ENCODE measurements at regions not wholly inside any gene's neighbourhood (a gene's known extent, or its start where the extent isn't known, plus 50 kb on each side); places are given as distances from the start of the nearest gene placed in this dataset.

GRCh38 chrX:45743081-45743533 lies 542.4 kb upstream of the DIPK2B start:
- DNase-seq (ENCODE audit: low read depth) = no peak

GRCh38 chrX:45740291-45740690 lies 539.6 kb upstream of the DIPK2B start:
- no peak for DNase-seq (ENCODE audit: low read depth)

DNA sequence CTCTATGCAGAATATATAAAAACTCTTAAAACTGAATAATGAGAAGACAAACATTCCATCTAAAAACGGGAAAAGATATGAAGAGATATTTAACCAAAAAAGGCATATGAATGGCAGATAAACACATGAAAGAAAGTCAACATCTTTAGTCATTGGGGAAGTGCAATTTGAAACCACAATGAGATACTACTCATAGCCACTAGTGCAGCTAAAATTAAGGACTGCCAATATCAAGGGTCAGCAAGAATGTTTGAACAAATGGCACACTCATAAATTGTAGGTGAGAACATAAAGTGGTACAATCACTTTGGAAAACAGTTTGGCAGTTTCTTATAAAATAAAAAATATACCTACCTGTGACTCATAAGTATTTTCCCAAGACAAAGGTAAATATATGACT lies 534.9 kb upstream of the DIPK2B start:
- DNase-seq (ENCODE audit: low read depth) = no peak

GRCh38 chrX:45731448-45731847 lies 530.8 kb upstream of the DIPK2B start:
- DNase-seq (ENCODE audit: low read depth) = no peak

DNA sequence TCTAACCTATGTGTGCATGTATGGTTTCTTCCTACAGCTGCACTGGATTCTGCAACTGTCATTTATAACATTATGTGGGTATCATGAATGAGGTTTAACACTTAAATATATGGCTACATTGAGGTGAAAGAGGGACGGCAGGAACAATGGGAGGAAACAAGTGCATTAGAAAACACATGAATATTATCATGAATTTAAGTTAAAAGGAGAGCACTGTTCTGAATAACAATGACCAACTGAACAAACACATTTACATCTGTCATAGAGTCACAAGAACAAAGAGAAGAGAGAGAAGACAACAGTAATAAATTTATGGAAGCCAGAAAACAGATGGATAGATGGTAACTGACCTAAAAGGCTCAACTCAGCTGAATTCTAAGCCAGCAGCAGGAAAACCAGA lies 527.1 kb upstream of the DIPK2B start:
- DNase-seq (ENCODE audit: low read depth) = no peak

GRCh38 chrX:45722471-45722870 lies 521.8 kb upstream of the DIPK2B start:
- no peak for DNase-seq (ENCODE audit: low read depth)

- DNase-seq (ENCODE audit: low read depth) = no peak
Observed at GRCh38 chrX:45719751-45720501, 519.2 kb upstream of the DIPK2B start.

DNA sequence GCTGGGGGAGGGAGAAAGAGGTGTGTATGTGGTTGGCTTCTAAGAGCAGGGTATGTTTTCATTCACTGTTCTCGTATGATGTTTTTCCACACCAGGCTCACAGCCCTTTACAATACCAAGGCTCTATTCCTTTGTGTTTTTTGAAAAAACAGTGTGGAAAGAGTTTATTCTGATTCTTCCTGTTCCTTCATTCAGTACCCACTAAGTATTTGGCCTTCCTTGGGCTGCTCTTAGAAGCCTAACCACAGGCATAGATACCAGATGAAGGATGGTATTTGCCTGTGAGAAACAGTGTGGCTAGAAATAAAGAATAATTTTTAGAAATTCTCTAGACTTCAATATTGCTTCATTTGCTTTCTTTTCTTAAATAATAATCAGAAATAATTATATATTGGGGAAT lies 518.0 kb upstream of the DIPK2B start:
- DNase-seq (ENCODE audit: low read depth) = no peak

GRCh38 chrX:45716750-45717149 lies 516.1 kb upstream of the DIPK2B start:
- DNase-seq (ENCODE audit: low read depth) = no peak

DNA sequence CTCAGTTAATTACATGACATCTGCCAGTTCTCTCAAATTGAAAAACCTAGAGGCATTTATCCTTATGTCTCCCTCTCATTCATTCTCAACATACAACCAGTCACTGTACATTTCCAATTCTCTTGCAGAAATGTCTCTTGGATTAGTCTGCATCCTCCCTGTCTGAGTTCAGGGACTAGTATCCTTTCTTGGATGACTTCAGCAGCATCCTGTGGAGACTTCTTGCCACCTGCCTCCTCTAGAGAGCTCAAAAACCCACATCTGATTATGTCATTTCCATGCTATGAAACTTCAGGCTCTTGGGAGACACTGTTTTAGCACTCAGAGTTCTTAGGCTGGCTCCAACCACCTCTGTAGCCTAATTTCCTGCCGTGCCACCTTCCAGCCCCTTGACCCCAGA lies 515.1 kb upstream of the DIPK2B start:
- no peak for DNase-seq (ENCODE audit: low read depth)

- DNase-seq (ENCODE audit: low read depth) = no peak
Observed at GRCh38 chrX:45714866-45715265, 514.2 kb upstream of the DIPK2B start.

DNA sequence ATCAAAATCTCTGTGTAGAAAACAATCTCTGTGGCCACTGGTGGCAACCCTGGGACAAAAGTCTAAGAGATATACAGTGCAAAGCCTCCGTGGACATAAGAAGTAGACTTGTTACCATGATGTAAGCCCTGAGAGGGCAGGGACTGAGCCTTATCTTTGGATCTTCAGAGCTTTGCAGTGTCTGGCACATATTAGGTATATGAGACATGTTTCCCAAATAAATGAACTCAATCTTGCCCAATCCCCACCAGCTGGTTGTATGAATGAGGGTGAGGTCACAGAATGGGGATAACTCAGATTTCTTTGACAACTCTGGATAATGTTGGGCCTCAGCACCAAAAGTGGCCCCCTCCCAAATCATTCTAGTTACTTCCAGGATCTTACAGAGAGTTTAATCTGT lies 511.4 kb upstream of the DIPK2B start:
- no peak for DNase-seq (ENCODE audit: low read depth)

DNA sequence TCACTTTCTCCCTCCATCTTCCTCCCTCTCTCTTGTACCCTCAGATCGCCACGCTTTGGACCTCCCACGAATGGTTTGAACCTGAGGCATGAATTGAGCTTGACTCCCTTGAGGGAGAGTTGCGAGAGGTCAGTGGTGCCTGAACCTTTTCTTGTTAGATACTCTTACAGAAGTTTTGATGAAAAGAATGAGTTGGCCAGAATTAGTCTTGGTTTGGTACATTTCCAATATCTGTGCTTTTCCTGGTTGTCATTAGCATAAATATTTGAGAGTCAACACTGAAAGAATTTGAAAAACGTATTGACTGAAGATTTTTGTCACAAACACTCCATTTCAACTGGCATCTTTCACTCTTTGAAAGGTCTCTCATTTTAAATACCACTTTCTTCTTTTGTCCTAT lies 510.6 kb upstream of the DIPK2B start:
- DNase-seq (ENCODE audit: low read depth) = no peak

GRCh38 chrX:45710081-45710801 lies 509.6 kb upstream of the DIPK2B start:
- no peak for DNase-seq (ENCODE audit: low read depth)

- DNase-seq (ENCODE audit: low read depth) = no peak
Observed at GRCh38 chrX:45709381-45709780, 508.7 kb upstream of the DIPK2B start.

GRCh38 chrX:45699158-45699557 lies 498.5 kb upstream of the DIPK2B start:
- DNase-seq (ENCODE audit: low read depth) = no peak

DNA sequence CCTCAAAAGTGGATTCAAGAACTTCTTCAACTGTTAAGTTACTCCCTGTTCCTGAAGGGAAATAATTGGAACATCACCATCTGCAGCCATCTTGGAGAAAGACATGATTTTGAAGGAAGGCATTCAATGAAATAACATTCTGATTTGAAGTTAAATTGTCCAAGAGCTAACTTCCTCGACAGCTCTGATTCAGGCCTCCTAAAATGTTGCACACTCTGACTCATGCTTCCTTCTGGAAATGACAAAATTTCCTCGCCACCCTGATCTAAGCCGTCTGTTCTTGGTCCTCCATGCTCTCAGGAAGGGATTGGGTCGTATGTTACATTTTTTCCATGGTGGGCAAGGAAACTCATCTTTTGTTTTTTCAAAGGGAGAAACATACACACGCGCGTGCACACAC lies 496.9 kb upstream of the DIPK2B start:
- DNase-seq (ENCODE audit: low read depth) = no peak

DNA sequence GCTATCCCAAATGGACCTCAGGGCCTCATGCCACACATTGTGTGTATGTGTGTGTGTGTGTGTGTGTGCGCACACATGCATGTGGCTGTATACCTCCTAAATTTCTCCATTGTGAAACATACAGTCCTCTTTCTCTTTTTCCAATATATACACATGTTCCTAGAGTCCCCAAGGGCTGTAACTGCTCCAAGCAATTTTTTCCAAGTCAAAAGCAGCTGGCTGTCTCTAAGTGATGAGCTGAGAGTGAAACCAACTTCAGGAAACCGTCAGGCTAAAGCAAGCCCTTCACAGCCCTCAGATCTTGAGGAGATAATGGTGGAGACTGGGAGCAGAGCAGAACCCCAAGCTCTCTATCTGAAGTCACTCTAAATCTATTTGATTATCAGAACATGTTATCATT lies 496.1 kb upstream of the DIPK2B start:
- no peak for DNase-seq (ENCODE audit: low read depth)

DNA sequence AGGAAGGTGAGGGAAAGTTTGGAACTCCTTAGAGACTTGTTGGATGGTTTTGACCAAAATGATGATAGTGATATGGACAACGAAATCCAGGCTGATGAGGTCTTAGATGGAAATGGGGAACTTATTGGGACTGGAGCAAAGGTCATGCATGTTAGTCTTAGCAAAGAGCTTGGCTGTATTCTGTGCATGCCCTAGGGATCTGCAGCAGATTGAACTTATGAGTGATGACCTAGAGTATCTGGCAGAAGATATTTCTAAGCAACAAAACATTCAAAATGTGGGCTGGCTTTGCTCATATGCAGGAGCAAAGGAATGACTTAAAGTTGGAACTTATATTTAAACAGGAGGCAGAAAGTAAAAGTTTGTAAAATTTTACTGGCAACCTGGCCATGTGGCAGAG lies 489.3 kb upstream of the DIPK2B start:
- no peak for DNase-seq (ENCODE audit: low read depth)

- no peak for DNase-seq (ENCODE audit: low read depth)
Observed at GRCh38 chrX:45683914-45684313, 483.2 kb upstream of the DIPK2B start.

GRCh38 chrX:45681891-45682290 lies 481.2 kb upstream of the DIPK2B start:
- DNase-seq (ENCODE audit: low read depth) = no peak

DNA sequence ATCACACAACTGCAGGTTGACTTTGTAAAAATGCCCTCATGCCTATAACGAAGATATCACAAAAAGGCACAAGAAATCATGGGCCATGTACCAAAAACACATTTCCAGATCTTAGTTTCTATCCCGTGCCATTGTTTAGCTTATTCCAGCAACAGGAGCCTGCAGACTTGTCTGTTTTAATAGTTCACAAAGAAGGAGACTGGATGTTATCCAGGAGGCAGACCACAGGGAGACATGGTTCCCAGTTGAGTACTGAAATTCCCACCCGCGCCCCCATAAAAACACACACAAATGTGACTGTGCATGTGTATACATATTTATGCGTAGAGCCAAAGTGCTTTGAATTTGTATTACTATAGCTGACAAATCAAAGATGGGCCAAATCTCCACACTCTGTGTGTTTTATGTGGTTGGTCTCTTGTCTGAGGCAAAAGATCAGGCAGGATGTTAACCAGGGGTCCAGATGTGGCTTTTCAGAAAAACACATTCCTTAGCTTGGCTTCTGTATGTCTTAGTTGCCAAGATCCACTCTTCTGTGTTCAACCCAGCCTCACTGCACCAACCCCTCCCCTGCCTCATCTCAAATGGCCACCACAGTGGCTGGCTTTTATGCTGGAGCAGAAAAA lies 469.2 kb upstream of the DIPK2B start:
- DNase-seq (ENCODE audit: low read depth) = no peak

All from T-helper 22 cell (primary cell).